SU-DHL-6 (cell line): ENCODE measurements at regions not wholly inside any gene's neighbourhood (a gene's known extent, or its start where the extent isn't known, plus 50 kb on each side); places are given as distances from the start of the nearest gene placed in this dataset.

Source experiments
- CTCF ChIP-seq: fragments of 200-600 bp; sonication (generic); IDR thresholded peaks from one replicate; pipeline ENCODE4 v1.5.1; 2017; ENCODE audit warnings: antibody characterized with exemption, mild to moderate bottlenecking, low read length, moderate library complexity; ENCODE audit not compliant: insufficient read depth, poor library complexity, severe bottlenecking
- EZH2phosphoT487 ChIP-seq: fragments of 200-600 bp; sonication (generic), shearing (Covaris generic); conservative IDR thresholded peaks from 2 replicates; pipeline ENCODE4 v1.6.1; 2018; ENCODE audit warnings: mild to moderate bottlenecking, antibody characterized with exemption, low read length, moderate library complexity, mixed read lengths

GRCh38 chr6:87799651-87800050 lies 97.6 kb upstream of the AKIRIN2 start:
- TF ChIP-seq CTCF (no peak), EZH2phosphoT487 (no peak)
